ENCODE measurements at regions not wholly inside any gene's neighbourhood (a gene's known extent, or its start where the extent isn't known, plus 50 kb on each side); places are given as distances from the start of the nearest gene placed in this dataset.

DNA sequence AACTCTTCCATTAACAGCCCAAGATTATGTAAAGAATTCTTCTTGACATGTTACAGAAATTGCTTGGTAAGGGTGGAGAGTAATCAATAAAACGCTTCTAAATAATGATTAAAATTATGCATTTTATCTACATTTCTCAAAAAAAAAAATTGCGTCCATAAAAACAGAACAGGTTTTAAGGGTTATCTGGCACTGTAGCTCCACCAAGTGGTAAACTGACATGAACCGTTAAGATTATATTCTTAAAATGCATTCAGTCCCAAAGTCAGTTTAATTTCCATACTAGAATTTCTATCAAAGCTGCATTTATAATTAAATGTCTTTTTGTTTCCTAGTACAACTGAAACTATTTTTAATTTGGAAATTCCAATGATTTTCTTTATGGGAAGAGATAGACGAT lies 214.0 kb upstream of the UGT8 start:
- H3K36me3 Mint-ChIP-seq: no peaks in the 10 kb centered on the region
- WGBS (ENCODE audit: insufficient coverage): no CpG with 5 or more reads among the region's 4 CpGs
- H3K27me3 ChIP-seq (ENCODE audit: control insufficient read depth in 2 of 2, insufficient read depth in 2 of 2, low read length in 2 of 2): no peaks in the 10 kb centered on the region

DNA sequence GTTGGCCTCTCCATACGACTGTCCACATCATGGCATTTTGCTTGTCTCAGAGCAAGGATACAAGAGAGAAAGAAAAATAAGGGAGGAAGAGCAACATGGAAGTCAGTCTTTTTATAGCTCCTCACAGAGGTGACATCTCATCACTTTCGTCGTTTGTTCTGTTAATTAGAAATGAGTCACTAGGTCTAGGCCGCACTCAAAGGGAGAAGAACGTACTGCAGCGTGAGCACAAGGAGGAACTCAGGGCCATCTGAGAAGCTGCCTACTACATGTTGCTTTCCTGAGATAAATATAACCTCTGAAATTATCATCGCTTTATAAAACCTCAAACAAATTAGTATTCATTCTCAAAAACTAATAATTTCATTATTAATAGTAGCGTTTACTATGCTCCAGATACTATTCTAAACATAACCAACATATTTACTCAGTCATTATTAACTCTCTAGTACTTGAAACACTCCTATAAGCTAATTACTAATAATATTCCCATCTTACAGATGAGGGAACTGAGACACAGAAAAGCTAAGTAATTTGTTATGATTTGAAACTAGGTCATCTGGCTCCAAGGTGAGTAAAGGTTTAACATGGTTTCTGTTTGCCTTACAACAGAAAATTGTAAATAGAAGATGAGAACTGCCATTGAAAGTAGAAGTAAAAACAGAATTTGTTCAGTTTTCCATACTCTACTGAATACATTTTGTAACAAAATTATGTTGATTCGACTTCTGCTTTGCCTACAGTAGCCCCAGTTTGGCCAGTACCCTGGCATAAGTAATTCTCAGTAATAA lies 213.2 kb upstream of the UGT8 start:
- Histone ChIP-seq H3K36me3 (replicated peaks in 1 of 2; ENCODE audit: control insufficient read depth in 1 of 2, insufficient read depth in 2 of 2, low read length in 2 of 2) (no peaks in the 10 kb centered on the region), H3K9me3 (replicated peaks in 1 of 2; ENCODE audit: control insufficient read depth in 1 of 2, insufficient read depth in 1 of 2, low read length in 2 of 2) (no peaks in the 10 kb centered on the region), H2AFZ (ENCODE audit: insufficient read depth, low read depth, low read length, poor library complexity, severe bottlenecking) (no peak overlapping the region), H3K27me3 (ENCODE audit: control insufficient read depth in 2 of 2, insufficient read depth in 2 of 2, low read length in 2 of 2) (no peaks in the 10 kb centered on the region), H3K79me2 (ENCODE audit: insufficient read depth, low read length) (no peaks in the 10 kb centered on the region), H3K4me1 (ENCODE audit: control insufficient read depth in 1 of 2, insufficient read depth in 2 of 2, low read length in 2 of 2) (no peaks in the 10 kb centered on the region), H3K4me3 (replicated peaks in 1 of 3; ENCODE audit: low read depth in 2 of 3, low read length in 3 of 3) (no peak overlapping the region), H3K27ac (ENCODE audit: low read depth in 1 of 2, low read length in 2 of 2) (no peak overlapping the region), H3K4me2 (replicated peaks; ENCODE audit: extremely low read depth, low read length, poor library complexity, severe bottlenecking) (no peak overlapping the region), H4K20me1 (ENCODE audit: insufficient read depth, low read length) (no peaks in the 10 kb centered on the region), H3K9ac (ENCODE audit: insufficient read depth, low read length, poor library complexity, severe bottlenecking) (no peak overlapping the region)
- H3K4me3 Mint-ChIP-seq: no peak overlapping the region
- H3K9me3 Mint-ChIP-seq: no peaks in the 10 kb centered on the region
- H3K27ac Mint-ChIP-seq: no peak overlapping the region
- intact Hi-C loops (cut with micrococcal nuclease): no loop called here
- no peaks in the 10 kb centered on the region for H3K27me3 Mint-ChIP-seq (ENCODE audit: low read depth in 3 of 3)
- H3K4me1 Mint-ChIP-seq: no peaks in the 10 kb centered on the region
- DNase-seq: no peak
- whole genome bisulfite sequencing (ENCODE audit: insufficient coverage): 71% methylated on average over 5 of the region's 9 CpGs
- TF ChIP-seq, protein P1, sequence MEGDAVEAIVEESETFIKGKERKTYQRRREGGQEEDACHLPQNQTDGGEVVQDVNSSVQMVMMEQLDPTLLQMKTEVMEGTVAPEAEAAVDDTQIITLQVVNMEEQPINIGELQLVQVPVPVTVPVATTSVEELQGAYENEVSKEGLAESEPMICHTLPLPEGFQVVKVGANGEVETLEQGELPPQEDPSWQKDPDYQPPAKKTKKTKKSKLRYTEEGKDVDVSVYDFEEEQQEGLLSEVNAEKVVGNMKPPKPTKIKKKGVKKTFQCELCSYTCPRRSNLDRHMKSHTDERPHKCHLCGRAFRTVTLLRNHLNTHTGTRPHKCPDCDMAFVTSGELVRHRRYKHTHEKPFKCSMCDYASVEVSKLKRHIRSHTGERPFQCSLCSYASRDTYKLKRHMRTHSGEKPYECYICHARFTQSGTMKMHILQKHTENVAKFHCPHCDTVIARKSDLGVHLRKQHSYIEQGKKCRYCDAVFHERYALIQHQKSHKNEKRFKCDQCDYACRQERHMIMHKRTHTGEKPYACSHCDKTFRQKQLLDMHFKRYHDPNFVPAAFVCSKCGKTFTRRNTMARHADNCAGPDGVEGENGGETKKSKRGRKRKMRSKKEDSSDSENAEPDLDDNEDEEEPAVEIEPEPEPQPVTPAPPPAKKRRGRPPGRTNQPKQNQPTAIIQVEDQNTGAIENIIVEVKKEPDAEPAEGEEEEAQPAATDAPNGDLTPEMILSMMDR (IDR thresholded peaks at IDR 0.05): no peak
- H3K36me3 Mint-ChIP-seq: no peaks in the 10 kb centered on the region

More for the DNA sequence above, 214.0 kb upstream of the UGT8 start:
- H3K4me3 Mint-ChIP-seq: no peak overlapping the region
- no peak for DNase-seq
- Histone ChIP-seq H3K4me2 (replicated peaks; ENCODE audit: extremely low read depth, low read length, poor library complexity, severe bottlenecking) (no peak overlapping the region), H2AFZ (ENCODE audit: insufficient read depth, low read depth, low read length, poor library complexity, severe bottlenecking) (no peak overlapping the region), H4K20me1 (ENCODE audit: insufficient read depth, low read length) (no peaks in the 10 kb centered on the region), H3K36me3 (replicated peaks in 1 of 2; ENCODE audit: control insufficient read depth in 1 of 2, insufficient read depth in 2 of 2, low read length in 2 of 2) (no peaks in the 10 kb centered on the region), H3K27ac (ENCODE audit: low read depth in 1 of 2, low read length in 2 of 2) (no peak overlapping the region), H3K4me1 (ENCODE audit: control insufficient read depth in 1 of 2, insufficient read depth in 2 of 2, low read length in 2 of 2) (no peaks in the 10 kb centered on the region), H3K9me3 (replicated peaks in 1 of 2; ENCODE audit: control insufficient read depth in 1 of 2, insufficient read depth in 1 of 2, low read length in 2 of 2) (no peaks in the 10 kb centered on the region), H3K4me3 (replicated peaks in 1 of 3; ENCODE audit: low read depth in 2 of 3, low read length in 3 of 3) (no peak overlapping the region), H3K9ac (ENCODE audit: insufficient read depth, low read length, poor library complexity, severe bottlenecking) (no peak overlapping the region), H3K79me2 (ENCODE audit: insufficient read depth, low read length) (no peaks in the 10 kb centered on the region)
- no peaks in the 10 kb centered on the region for H3K9me3 Mint-ChIP-seq
- H3K27me3 Mint-ChIP-seq (ENCODE audit: low read depth in 3 of 3): no peaks in the 10 kb centered on the region
- intact Hi-C loops (cut with micrococcal nuclease): no loop called here
- no peaks in the 10 kb centered on the region for H3K4me1 Mint-ChIP-seq
- H3K27ac Mint-ChIP-seq: no peak overlapping the region
- TF ChIP-seq, protein P1 (IDR thresholded peaks at IDR 0.05): no peak

Measured in CD14-positive monocyte (primary cell).